ENCODE measurements at regions not wholly inside any gene's neighbourhood (a gene's known extent, or its start where the extent isn't known, plus 50 kb on each side); places are given as distances from the start of the nearest gene placed in this dataset.

GRCh38 chr10:112004075-112004474, 179.5 kb downstream of the GPAM start:
- ChIA-PET POLR2A (no interaction called here), CTCF (no interaction called here)
- no peak for DNase-seq (ENCODE audit: low spot score)
- Mint-ChIP-seq H3K4me1 (peaks cover 29% of the 10 kb centered on the region), H3K9me3 (peaks cover 6% of the 10 kb centered on the region; the same call in 1 of the 2 replicates), H3K4me3 (no peak overlapping the region), H3K27ac (no peak overlapping the region), H3K27me3 (ENCODE audit: low read depth) (0 out of 2 replicates have a peak, but pooled peaks cover 7% of the 10 kb centered on the region), H3K36me3 (0 out of 2 replicates have a peak, but pooled peaks cover 3% of the 10 kb centered on the region)
- TF ChIP-seq TEAD1 (CRISPR knock-in tag; IDR thresholded peaks at IDR 0.05) (0 out of 2 replicates have a peak, but pooled peaks have one; percentile 30), ERG (CRISPR knock-in tag; IDR thresholded peaks at IDR 0.05) (no peak)
- no peak for ATAC-seq

- ChIA-PET CTCF (no interaction called here), POLR2A (no interaction called here)
- DNase-seq (ENCODE audit: low spot score) (no peak), ATAC-seq (no peak)
- Mint-ChIP-seq H3K4me1 (peaks cover 19% of the 10 kb centered on the region), H3K4me3 (no peak overlapping the region), H3K36me3 (0 out of 2 replicates have a peak, but pooled peaks cover 3% of the 10 kb centered on the region), H3K9me3 (peaks cover 6% of the 10 kb centered on the region; the same call in 1 of the 2 replicates), H3K27ac (no peak overlapping the region), H3K27me3 (ENCODE audit: low read depth) (0 out of 2 replicates have a peak, but pooled peaks cover 7% of the 10 kb centered on the region)
- TF ChIP-seq RELA (CRISPR knock-in tag; IDR thresholded peaks at IDR 0.05; ENCODE audit: borderline replicate concordance), result no peak
- TF ChIP-seq TEAD1 (CRISPR knock-in tag; IDR thresholded peaks at IDR 0.05), result no peak
- TF ChIP-seq AFF4 (CRISPR knock-in tag; IDR thresholded peaks at IDR 0.05; ENCODE audit: borderline replicate concordance), result no peak
- TF ChIP-seq ZBTB43 (CRISPR knock-in tag; IDR thresholded peaks at IDR 0.05), result no peak
- no peak for TF ChIP-seq JUN (CRISPR knock-in tag; IDR thresholded peaks at IDR 0.05)
- no peak for TF ChIP-seq ATF1 (CRISPR knock-in tag; IDR thresholded peaks at IDR 0.05)
- TF ChIP-seq ZNF423 (CRISPR knock-in tag; IDR thresholded peaks at IDR 0.05), result no peak
- TF ChIP-seq IRF1 (CRISPR knock-in tag; IDR thresholded peaks at IDR 0.05), result no peak
- TF ChIP-seq RORB (CRISPR knock-in tag; IDR thresholded peaks at IDR 0.05), result no peak
- no peak for TF ChIP-seq ZNF317 (CRISPR knock-in tag; IDR thresholded peaks at IDR 0.05; ENCODE audit: borderline replicate concordance, low read depth)
- TF ChIP-seq ZNF512 (CRISPR knock-in tag; IDR thresholded peaks at IDR 0.05; ENCODE audit: borderline replicate concordance), result no peak
- no peak for TF ChIP-seq MLX (CRISPR knock-in tag; IDR thresholded peaks at IDR 0.05)
These were observed 178.5 kb downstream of the GPAM start for GRCh38 chr10:112005044-112005443.

Data from WTC11 (cell line).